ENCODE measurements at regions not wholly inside any gene's neighbourhood (a gene's known extent, or its start where the extent isn't known, plus 50 kb on each side); places are given as distances from the start of the nearest gene placed in this dataset.

DNA sequence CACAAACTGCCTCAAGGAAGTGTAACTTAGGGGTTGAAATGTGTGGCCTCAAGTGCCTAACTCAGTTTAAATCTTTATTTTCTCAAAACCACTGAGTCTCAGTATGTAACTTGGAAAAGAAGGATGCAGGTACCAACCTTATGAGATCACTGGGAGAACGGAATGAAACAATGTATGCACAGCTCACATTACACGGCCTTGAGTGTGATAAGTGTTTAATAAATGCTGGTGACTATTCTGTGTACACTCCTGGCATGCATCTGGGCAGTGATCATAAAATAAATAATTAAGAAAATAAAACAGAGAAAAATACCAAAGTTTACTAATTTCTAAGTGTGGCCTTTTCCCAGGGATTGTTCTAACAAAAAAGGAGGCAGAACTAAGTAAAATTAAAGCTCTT is 974.5 kb upstream of the FLRT2 start:
- ChIA-PET CTCF (no interaction called here), POLR2A (no interaction called here)
- TF ChIP-seq CTBP1 (IDR thresholded peaks at IDR 0.05; ENCODE audit: borderline replicate concordance) (no peak), NFRKB (IDR thresholded peaks at IDR 0.05) (no peak), FOXK2 (IDR thresholded peaks at IDR 0.05) (no peak), FOXA1 (IDR thresholded peaks at IDR 0.05) (no peak), ARNT (IDR thresholded peaks at IDR 0.05) (no peak), TARDBP (IDR thresholded peaks at IDR 0.05) (no peak), ZNF384 (IDR thresholded peaks at IDR 0.05) (no peak), L3MBTL2 (conservative IDR thresholded peaks at IDR 0.05) (no peak), SP1 (IDR thresholded peaks at IDR 0.05) (no peak), ELF4 (IDR thresholded peaks at IDR 0.05) (no peak)
- TF ChIP-seq, protein P1, sequence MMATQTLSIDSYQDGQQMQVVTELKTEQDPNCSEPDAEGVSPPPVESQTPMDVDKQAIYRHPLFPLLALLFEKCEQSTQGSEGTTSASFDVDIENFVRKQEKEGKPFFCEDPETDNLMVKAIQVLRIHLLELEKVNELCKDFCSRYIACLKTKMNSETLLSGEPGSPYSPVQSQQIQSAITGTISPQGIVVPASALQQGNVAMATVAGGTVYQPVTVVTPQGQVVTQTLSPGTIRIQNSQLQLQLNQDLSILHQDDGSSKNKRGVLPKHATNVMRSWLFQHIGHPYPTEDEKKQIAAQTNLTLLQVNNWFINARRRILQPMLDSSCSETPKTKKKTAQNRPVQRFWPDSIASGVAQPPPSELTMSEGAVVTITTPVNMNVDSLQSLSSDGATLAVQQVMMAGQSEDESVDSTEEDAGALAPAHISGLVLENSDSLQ (IDR thresholded peaks at IDR 0.05), result no peak
- DNase-seq (ENCODE audit: extremely low spot score), result no peak

DNA sequence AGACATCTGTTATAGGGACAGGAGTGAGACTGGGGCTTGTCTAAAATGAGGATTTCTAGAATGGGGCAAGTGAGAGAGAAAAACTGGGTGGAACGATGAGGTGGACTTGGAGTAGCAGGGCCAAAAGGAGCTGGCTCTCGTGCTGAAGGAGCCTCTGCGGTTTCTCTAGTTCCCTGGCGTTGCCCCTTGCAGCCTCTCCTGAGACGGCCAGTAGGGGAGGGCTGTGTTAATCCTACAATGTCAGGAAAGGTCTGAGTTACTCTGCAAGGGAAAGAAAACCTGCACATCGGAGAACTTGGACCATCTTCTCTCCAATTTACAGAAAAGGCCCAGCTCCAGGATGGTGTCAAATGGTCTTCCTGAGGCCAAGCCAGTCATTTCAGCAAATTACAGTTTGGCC is 963.8 kb upstream of the FLRT2 start:
- POLR2A ChIA-PET, result no interaction called here
- CTCF ChIA-PET, result no interaction called here

DNA sequence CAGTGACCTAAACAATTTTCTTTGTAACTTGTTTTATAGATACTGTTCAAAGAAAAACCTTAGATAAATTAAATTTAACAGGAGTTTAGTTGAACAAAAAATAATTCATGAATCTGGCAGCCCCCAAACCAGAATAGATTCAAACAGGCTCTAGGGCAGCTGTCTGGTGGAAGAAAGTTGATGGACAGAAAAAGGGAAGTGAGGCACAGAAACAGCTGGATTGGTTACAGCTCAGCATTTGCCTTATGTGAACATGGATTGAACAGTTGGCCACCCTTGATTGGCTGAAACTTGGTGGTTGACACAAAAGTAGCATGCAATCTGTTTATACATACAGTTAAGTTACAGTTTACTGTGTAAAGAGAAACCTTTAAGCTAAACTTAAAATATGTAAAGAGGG is 954.3 kb upstream of the FLRT2 start:
- ChIA-PET POLR2A (no interaction called here), CTCF (no interaction called here)
- no peak for TF ChIP-seq FOXM1 (IDR thresholded peaks at IDR 0.05; ENCODE audit: borderline replicate concordance)
- no peak for DNase-seq (ENCODE audit: extremely low spot score)

More for the DNA sequence above, 963.8 kb upstream of the FLRT2 start:
- TF ChIP-seq L3MBTL2 (conservative IDR thresholded peaks at IDR 0.05) (no peak), LEF1 (IDR thresholded peaks at IDR 0.05; ENCODE audit: borderline replicate concordance) (no peak), TARDBP (IDR thresholded peaks at IDR 0.05) (no peak), FOXK2 (IDR thresholded peaks at IDR 0.05) (no peak), FOXM1 (IDR thresholded peaks at IDR 0.05; ENCODE audit: borderline replicate concordance) (no peak), ZNF384 (IDR thresholded peaks at IDR 0.05) (no peak)
- TF ChIP-seq, protein P1 (IDR thresholded peaks at IDR 0.05), result no peak
- no peak for DNase-seq (ENCODE audit: extremely low spot score)

DNA sequence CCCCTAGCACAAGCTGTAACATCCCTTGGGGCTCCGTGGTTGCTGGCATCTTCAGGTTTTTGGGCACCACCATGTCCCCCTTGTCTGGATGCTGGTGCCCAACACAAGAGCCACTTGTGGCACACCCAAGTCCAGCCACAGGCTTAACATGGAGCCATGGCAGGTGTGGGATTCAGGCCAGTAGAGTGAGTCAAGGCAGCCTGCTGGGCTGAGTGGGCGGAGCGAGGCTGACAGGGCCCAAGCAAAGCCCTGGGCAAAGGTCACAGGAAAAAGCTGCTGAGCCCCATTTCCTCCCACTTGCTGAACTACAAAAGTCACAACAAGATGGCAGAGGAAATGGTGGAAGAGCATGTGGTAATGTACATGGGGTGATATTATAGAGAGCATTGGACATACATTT is 950.7 kb upstream of the FLRT2 start:
- ChIA-PET POLR2A (no interaction called here), CTCF (no interaction called here)
- TF ChIP-seq FOXK2 (IDR thresholded peaks at IDR 0.05) (no peak), TARDBP (IDR thresholded peaks at IDR 0.05) (no peak), HDGF (IDR thresholded peaks at IDR 0.05; ENCODE audit: borderline replicate concordance) (no peak), SUZ12 (IDR thresholded peaks at IDR 0.05) (no peak), CTBP1 (IDR thresholded peaks at IDR 0.05; ENCODE audit: borderline replicate concordance) (no peak), L3MBTL2 (conservative IDR thresholded peaks at IDR 0.05) (no peak), FOXA1 (IDR thresholded peaks at IDR 0.05) (no peak), NFRKB (IDR thresholded peaks at IDR 0.05) (no peak), SP1 (IDR thresholded peaks at IDR 0.05) (no peak), ARNT (IDR thresholded peaks at IDR 0.05) (no peak)
- no peak for DNase-seq (ENCODE audit: extremely low spot score)

DNA sequence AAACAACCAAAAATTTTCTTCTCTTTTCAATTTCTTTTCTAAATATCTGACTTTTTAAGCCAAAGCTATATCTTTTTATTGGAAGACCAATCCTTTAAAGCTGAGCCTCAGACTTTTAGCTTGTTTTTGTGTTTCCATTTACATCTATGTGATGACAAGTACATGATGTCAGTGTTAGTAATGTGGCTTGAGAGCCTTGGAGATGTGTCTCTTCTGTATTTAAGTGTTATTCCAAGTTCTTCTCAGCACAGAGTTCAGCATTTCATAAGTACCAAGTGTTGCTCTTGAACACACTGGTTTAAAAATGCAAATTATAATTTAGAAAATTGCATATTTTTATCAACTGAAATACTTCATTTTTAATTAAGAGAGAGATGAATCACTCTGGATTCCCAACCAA is 948.9 kb upstream of the FLRT2 start:
- TF ChIP-seq TARDBP (IDR thresholded peaks at IDR 0.05) (no peak), SUZ12 (IDR thresholded peaks at IDR 0.05) (no peak), ELF4 (IDR thresholded peaks at IDR 0.05) (no peak), FOXK2 (IDR thresholded peaks at IDR 0.05) (no peak), ZNF384 (IDR thresholded peaks at IDR 0.05) (no peak), BHLHE40 (IDR thresholded peaks at IDR 0.05; ENCODE audit: borderline replicate concordance) (no peak), CTBP1 (IDR thresholded peaks at IDR 0.05; ENCODE audit: borderline replicate concordance) (no peak), FOXA1 (IDR thresholded peaks at IDR 0.05) (no peak), HDGF (IDR thresholded peaks at IDR 0.05; ENCODE audit: borderline replicate concordance) (no peak), L3MBTL2 (conservative IDR thresholded peaks at IDR 0.05) (no peak), NFRKB (IDR thresholded peaks at IDR 0.05) (no peak), ARNT (IDR thresholded peaks at IDR 0.05) (no peak), FOXM1 (IDR thresholded peaks at IDR 0.05; ENCODE audit: borderline replicate concordance) (no peak), LEF1 (IDR thresholded peaks at IDR 0.05; ENCODE audit: borderline replicate concordance) (no peak), SP1 (IDR thresholded peaks at IDR 0.05) (no peak)
- TF ChIP-seq, protein P1 (IDR thresholded peaks at IDR 0.05), result no peak
- DNase-seq (ENCODE audit: extremely low spot score), result no peak
- POLR2A ChIA-PET, result no interaction called here
- CTCF ChIA-PET, result no interaction called here

DNA sequence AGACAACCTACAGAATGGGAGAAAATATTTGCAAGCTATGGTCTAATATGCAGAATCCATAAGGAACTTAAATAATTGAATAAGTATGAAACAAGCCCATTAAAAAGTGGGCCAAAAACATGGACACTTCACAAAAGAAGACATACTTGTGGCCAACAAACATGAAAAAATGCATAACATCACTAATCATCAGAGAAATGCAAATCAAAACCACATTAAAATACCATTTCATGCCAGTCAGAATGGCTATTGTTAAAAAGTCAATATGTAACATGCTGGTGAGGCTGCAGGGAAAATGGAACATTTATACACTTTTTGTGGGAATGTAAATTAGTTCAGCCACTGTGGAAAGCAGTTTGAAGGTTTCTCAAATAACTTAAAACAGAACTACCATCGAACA is 945.4 kb upstream of the FLRT2 start:
- ChIA-PET POLR2A (no interaction called here), CTCF (no interaction called here)
- DNase-seq (ENCODE audit: extremely low spot score), result no peak
- TF ChIP-seq ELF4 (IDR thresholded peaks at IDR 0.05) (no peak), FOXM1 (IDR thresholded peaks at IDR 0.05; ENCODE audit: borderline replicate concordance) (no peak)

DNA sequence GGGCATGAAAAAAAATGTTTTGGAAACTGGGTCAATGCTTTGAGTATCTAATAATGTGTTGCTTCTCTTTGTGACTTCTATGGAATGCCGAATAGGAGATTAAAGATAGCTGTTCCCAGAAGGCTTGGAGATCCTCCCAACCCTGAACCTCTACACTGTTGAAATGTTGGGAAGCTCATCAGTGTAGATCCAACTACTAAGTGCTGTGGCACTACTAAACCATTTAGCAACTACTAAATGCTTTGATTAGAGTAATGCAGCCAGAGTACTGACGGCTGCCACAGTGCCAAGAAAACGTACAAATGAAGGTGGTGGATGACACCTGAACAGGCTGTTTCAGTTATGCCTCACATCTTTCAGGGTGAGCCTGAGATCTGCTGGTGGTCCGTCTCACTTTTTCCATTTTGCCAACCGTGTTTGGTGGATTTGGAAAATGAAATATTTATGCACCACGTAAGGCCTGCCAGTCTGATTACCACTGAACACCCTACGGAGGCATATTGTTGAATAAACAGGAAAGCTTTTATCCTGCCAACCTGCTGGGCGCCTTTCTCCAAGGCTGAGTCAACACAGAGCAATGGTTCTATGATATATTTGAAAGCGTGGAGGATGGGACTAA is 938.0 kb upstream of the FLRT2 start:
- ChIA-PET CTCF (no interaction called here), POLR2A (no interaction called here)
- no peak for DNase-seq (ENCODE audit: extremely low spot score)
- TF ChIP-seq ELF4 (IDR thresholded peaks at IDR 0.05) (no peak), TARDBP (IDR thresholded peaks at IDR 0.05) (no peak), HDGF (IDR thresholded peaks at IDR 0.05; ENCODE audit: borderline replicate concordance) (no peak), FOXA1 (IDR thresholded peaks at IDR 0.05) (no peak), FOXM1 (IDR thresholded peaks at IDR 0.05; ENCODE audit: borderline replicate concordance) (no peak), CTBP1 (IDR thresholded peaks at IDR 0.05; ENCODE audit: borderline replicate concordance) (no peak), NFRKB (IDR thresholded peaks at IDR 0.05) (no peak), ARNT (IDR thresholded peaks at IDR 0.05) (no peak), BHLHE40 (IDR thresholded peaks at IDR 0.05; ENCODE audit: borderline replicate concordance) (no peak), SUZ12 (IDR thresholded peaks at IDR 0.05) (no peak), L3MBTL2 (conservative IDR thresholded peaks at IDR 0.05) (no peak), ZNF384 (IDR thresholded peaks at IDR 0.05) (no peak), FOXK2 (IDR thresholded peaks at IDR 0.05) (no peak), LEF1 (IDR thresholded peaks at IDR 0.05; ENCODE audit: borderline replicate concordance) (no peak)
- TF ChIP-seq, protein P1 (IDR thresholded peaks at IDR 0.05), result no peak
